Breast epithelium (tissue), 4 donors: ENCODE measurements at regions not wholly inside any gene's neighbourhood (a gene's known extent, or its start where the extent isn't known, plus 50 kb on each side); places are given as distances from the start of the nearest gene placed in this dataset.

ENCODE experiments used
- DNase-seq, 2 donors: peaks; one replicate each; pipeline ENCODE4 v3.0.0-alpha.2; 2019; ENCODE audit warnings: low spot score in 2 of 2
- H3K27ac ChIP-seq, 2 donors: fragments of 200-600 bp; sonication (generic) in 1 of 2; one replicate each; pipeline ENCODE4 v1.5.1; 2016 to 2019; ENCODE audit warnings: mild to moderate bottlenecking in 1 of 2
- H3K27me3 ChIP-seq, 2 donors: fragments of 200-600 bp; sonication (generic) in 1 of 2; one replicate each; pipeline versions ENCODE4 v1.5.1 to v1.6.0; 2017 to 2019; ENCODE audit warnings: control low read depth in 1 of 2, mild to moderate bottlenecking in 1 of 2
- H3K36me3 ChIP-seq: fragments of 200-600 bp; one replicate; pipeline ENCODE4 v1.5.1; 2019
- H3K4me1 ChIP-seq, 2 donors: fragments of 200-600 bp; sonication (generic); one replicate each; pipeline ENCODE4 v1.5.1; 2016 to 2019; ENCODE audit warnings: control low read depth in 1 of 2
- H3K4me3 ChIP-seq, 3 donors: fragments of 200-600 bp; sonication (generic); 1 replicate in 2 of 3; 2 replicates in 1 of 3; pipeline ENCODE4 v1.5.1; 2016 to 2019; ENCODE audit warnings: mild to moderate bottlenecking in 3 of 3, moderate library complexity in 2 of 3
- H3K9me3 ChIP-seq, 2 donors: fragments of 200-600 bp; sonication (generic) in 1 of 2; one replicate each; pipeline ENCODE4 v1.5.1; 2016 to 2019; ENCODE audit warnings: control low read depth in 1 of 2
- CTCF ChIP-seq, 3 donors: fragments of 450-650 bp; IDR thresholded peaks; one replicate each; pipeline ENCODE4 v1.5.1; 2016 to 2017; ENCODE audit warnings: antibody characterized with exemption in 3 of 3, mild to moderate bottlenecking in 3 of 3, moderate library complexity in 3 of 3
- POLR2A ChIP-seq: fragments of 450-650 bp; IDR thresholded peaks from one replicate; pipeline ENCODE4 v1.6.1; 2016; ENCODE audit warnings: antibody characterized with exemption, mild to moderate bottlenecking, moderate library complexity
- POLR2AphosphoS5 ChIP-seq, 3 donors: sonication (generic); formaldehyde crosslinking; IDR thresholded peaks; one replicate each; pipeline ENCODE4 v1.6.1; 2017; ENCODE audit warnings: antibody characterized with exemption in 3 of 3
- intact Hi-C: fragments of 100-400 bp; cut with DNase I; formaldehyde crosslinking; loops from one replicate; pipeline ENCODE4 v1.15.1; 2023; ENCODE audit warnings: low total_unique reads

DNA sequence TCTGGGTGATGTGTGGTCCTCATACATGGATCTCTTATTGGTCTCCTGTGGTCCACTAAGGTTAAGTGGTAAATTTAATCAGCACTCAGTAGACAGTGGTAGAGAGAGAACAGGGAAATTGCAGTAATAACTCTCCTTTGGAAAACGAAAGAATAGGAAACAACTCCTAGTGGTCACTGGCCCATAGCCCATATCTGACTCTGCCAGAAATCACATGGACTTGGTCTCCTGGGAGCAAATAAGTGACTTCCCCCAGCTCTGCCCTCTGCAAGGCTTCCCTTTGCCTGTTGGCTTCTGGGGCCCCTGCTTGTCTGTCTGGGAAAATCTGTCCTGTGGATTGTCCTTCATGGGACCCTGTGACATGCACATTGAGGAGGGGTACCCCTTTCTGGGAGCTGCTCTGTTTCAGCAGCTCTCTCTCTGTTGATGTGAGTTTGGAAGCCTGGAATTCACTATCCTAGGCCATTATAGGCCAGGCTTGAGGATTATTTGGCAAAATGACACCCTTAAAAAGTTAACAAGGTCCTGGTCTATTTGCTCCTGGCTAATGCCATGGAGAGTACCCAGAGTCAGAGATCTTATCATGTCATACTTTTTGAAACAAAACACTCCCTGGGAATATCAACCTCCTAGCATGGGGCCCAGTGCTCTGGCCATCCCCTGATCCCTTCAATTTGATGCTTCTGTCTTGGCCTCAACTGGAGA, 58.0 kb upstream of the HNF1B start:
- DNase-seq: no peak
- intact Hi-C loops: no loop called here
- Histone ChIP-seq H3K4me3 (no peak overlapping the region), H3K36me3 (no peaks in the 10 kb centered on the region), H3K9me3 (no peaks in the 10 kb centered on the region), H3K27me3 (no peaks in the 10 kb centered on the region), H3K27ac (no peak overlapping the region), H3K4me1 (no peaks in the 10 kb centered on the region)
- TF ChIP-seq CTCF (IDR thresholded peaks at IDR 0.05) (no peak), POLR2A (no peak), POLR2AphosphoS5 (IDR thresholded peaks at IDR 0.05) (no peak)

DNA sequence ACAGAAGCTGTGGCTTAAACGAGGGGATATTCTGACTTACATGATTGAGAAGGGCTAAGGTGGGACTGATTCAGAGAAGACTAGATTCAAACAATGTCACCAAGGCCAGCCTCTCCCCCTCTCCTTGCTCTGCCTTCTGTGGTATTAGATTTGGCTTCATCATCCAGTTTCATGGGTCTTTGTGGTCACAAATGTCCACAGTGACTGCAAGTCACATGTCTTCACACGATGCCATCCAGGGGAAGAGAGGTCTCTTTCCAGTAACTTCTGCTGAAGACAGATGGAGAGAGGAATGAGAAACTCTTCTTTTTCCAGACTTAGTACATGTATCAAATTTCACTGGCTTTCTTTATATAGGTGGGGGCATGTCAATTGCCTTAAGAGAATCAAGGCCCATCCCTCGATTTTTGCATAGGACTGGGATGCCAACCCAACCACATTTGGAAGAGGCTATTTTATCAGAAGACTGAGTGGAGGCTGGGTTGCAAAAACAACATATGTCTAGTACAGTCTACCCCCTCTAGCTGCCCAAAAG, 57.3 kb upstream of the HNF1B start:
- H3K4me3 ChIP-seq: no peak overlapping the region
- intact Hi-C loops: no loop called here
- no peaks in the 10 kb centered on the region for H3K36me3 ChIP-seq
- no peaks in the 10 kb centered on the region for H3K4me1 ChIP-seq
- TF ChIP-seq POLR2AphosphoS5 (IDR thresholded peaks at IDR 0.05): no peak
- no peak for TF ChIP-seq CTCF (IDR thresholded peaks at IDR 0.05)
- TF ChIP-seq POLR2A: no peak
- peaks cover 0 to 1% of the 10 kb centered on the region in 2 donors for H3K27me3 ChIP-seq
- H3K9me3 ChIP-seq: no peaks in the 10 kb centered on the region
- H3K27ac ChIP-seq: no peak overlapping the region
- DNase-seq: no peak

DNA sequence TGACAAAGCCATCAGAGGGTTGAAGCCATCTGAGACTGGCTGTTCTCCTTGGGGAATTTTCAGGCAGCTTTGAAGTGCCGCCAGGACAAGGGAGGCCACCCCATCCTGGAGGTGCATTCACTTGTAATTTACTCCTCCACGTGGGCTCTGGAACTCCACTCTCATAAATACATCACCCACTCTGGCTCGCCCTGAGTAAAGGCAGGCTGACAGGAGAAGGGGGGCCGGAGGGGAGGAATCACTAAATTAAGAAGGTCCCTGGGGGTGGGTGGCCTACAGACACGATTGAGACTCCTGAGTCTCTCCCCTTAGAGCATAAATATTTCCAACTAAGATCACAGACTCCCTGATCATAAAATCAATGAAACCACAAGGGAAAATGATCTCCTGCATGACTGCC, 56.3 kb upstream of the HNF1B start:
- Histone ChIP-seq H3K36me3 (no peaks in the 10 kb centered on the region), H3K4me3 (no peak overlapping the region), H3K27ac (no peak overlapping the region), H3K4me1 (no peaks in the 10 kb centered on the region), H3K9me3 (no peaks in the 10 kb centered on the region), H3K27me3 (peaks cover 0 to 4% of the 10 kb centered on the region in 2 donors)
- DNase-seq: no peak
- intact Hi-C loops: no loop called here
- TF ChIP-seq POLR2A (no peak), POLR2AphosphoS5 (IDR thresholded peaks at IDR 0.05) (no peak), CTCF (IDR thresholded peaks at IDR 0.05) (no peak)

DNA sequence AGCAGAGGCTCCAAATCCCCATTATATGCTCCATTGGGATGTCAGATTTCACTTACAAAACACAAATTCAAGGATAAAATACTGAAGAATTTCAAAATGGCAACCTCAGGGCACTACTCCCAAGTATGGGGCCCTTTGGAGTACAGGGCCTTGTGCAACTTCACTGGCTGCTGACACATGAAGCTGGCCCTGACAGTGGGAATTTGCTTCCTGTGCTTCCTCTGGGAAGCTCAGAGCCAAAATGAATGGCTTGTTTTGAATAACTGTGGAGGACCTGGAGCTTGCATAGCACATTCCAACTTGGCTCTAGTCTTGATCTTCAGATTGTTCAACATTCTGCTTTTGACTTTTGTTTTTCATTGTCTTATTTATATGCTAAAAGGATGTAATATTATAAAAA, 52.3 kb upstream of the HNF1B start:
- no peak overlapping the region for H3K4me3 ChIP-seq
- peaks cover 0 to 10% of the 10 kb centered on the region in 2 donors for H3K27me3 ChIP-seq
- DNase-seq: no peak
- no peaks in the 10 kb centered on the region for H3K4me1 ChIP-seq
- TF ChIP-seq POLR2AphosphoS5 (IDR thresholded peaks at IDR 0.05): no peak
- no peak for TF ChIP-seq POLR2A
- no peak for TF ChIP-seq CTCF (IDR thresholded peaks at IDR 0.05)
- H3K9me3 ChIP-seq: no peaks in the 10 kb centered on the region
- H3K36me3 ChIP-seq: no peaks in the 10 kb centered on the region
- no peak overlapping the region for H3K27ac ChIP-seq
- intact Hi-C loops: no loop called here

GRCh38 chr17:37796076-37796475, 51.2 kb upstream of the HNF1B start:
- no peaks in the 10 kb centered on the region for H3K9me3 ChIP-seq
- TF ChIP-seq POLR2A (no peak), CTCF (IDR thresholded peaks at IDR 0.05) (no peak), POLR2AphosphoS5 (IDR thresholded peaks at IDR 0.05) (no peak)
- peaks cover 0 to 20% of the 10 kb centered on the region in 2 donors for H3K27me3 ChIP-seq
- no peak overlapping the region for H3K4me3 ChIP-seq
- intact Hi-C loops: no loop called here
- H3K27ac ChIP-seq: no peak overlapping the region
- H3K36me3 ChIP-seq: no peaks in the 10 kb centered on the region
- DNase-seq: no peak
- H3K4me1 ChIP-seq: no peaks in the 10 kb centered on the region
